C4-2B (cell line): ENCODE measurements at regions not wholly inside any gene's neighbourhood (a gene's known extent, or its start where the extent isn't known, plus 50 kb on each side); places are given as distances from the start of the nearest gene placed in this dataset.

Experiments used
- H3K27ac ChIP-seq: fragments of 450-650 bp; 2 replicates; pipeline ENCODE4 v1.5.1; 2017
- ZFX ChIP-seq: fragments of 450-650 bp; IDR thresholded peaks from 2 replicates; pipeline ENCODE4 v1.6.1; 2017
- TF ChIP-seq, protein P1 (sequence below): fragments of 450-650 bp; conservative IDR thresholded peaks from 2 replicates; pipeline ENCODE4 v1.5.1; 2017; ENCODE audit warnings: mild to moderate bottlenecking

GRCh38 chr9:13942201-13942600, 371.7 kb downstream of the NFIB start:
- H3K27ac ChIP-seq = no peak overlapping the region
- TF ChIP-seq, protein P1, sequence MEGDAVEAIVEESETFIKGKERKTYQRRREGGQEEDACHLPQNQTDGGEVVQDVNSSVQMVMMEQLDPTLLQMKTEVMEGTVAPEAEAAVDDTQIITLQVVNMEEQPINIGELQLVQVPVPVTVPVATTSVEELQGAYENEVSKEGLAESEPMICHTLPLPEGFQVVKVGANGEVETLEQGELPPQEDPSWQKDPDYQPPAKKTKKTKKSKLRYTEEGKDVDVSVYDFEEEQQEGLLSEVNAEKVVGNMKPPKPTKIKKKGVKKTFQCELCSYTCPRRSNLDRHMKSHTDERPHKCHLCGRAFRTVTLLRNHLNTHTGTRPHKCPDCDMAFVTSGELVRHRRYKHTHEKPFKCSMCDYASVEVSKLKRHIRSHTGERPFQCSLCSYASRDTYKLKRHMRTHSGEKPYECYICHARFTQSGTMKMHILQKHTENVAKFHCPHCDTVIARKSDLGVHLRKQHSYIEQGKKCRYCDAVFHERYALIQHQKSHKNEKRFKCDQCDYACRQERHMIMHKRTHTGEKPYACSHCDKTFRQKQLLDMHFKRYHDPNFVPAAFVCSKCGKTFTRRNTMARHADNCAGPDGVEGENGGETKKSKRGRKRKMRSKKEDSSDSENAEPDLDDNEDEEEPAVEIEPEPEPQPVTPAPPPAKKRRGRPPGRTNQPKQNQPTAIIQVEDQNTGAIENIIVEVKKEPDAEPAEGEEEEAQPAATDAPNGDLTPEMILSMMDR = no peak
- no peak for TF ChIP-seq ZFX

DNA sequence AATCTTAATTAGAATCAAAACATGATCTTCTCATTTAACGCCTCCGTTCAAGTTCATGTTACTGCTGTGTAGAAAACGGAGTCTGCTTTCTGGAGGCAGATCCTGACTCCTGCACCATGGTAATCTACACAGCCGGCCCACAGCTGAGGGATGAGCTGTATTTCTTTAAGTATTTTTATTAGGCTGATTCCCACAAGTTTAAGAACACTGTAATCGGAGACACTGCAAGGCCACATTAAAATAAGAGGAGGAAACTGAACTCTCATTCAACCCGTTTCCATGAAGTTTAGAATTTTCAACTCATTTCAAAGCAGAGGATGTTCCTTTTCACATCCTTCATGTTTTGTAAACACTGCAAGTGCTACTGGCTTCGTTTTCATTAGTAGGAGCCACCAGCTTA, 372.2 kb downstream of the NFIB start:
- TF ChIP-seq, protein P1 = no peak
- no peak for TF ChIP-seq ZFX
- no peak overlapping the region for H3K27ac ChIP-seq

GRCh38 chr9:13939701-13940490, 374.0 kb downstream of the NFIB start:
- TF ChIP-seq, protein P1 = no peak
- no peak overlapping the region for H3K27ac ChIP-seq

GRCh38 chr9:13939134-13939533, 374.8 kb downstream of the NFIB start:
- TF ChIP-seq, protein P1 = no peak
- no peak overlapping the region for H3K27ac ChIP-seq

- TF ChIP-seq ZFX = no peak
- TF ChIP-seq, protein P1 = no peak
- no peak overlapping the region for H3K27ac ChIP-seq
Observed at GRCh38 chr9:13934416-13934815, 379.5 kb downstream of the NFIB start.

GRCh38 chr9:13933268-13933656, 380.7 kb downstream of the NFIB start:
- TF ChIP-seq, protein P1 = no peak
- no peak for TF ChIP-seq ZFX
- H3K27ac ChIP-seq = no peak overlapping the region

GRCh38 chr9:13932528-13933267, 381.2 kb downstream of the NFIB start:
- no peak overlapping the region for H3K27ac ChIP-seq
- TF ChIP-seq, protein P1 = no peak
- no peak for TF ChIP-seq ZFX
